GM18499 (cell line): ENCODE measurements at regions not wholly inside any gene's neighbourhood (a gene's known extent, or its start where the extent isn't known, plus 50 kb on each side); places are given as distances from the start of the nearest gene placed in this dataset.
"Not testable (repeated sequence)": the region's sequence is repeated elsewhere in the genome, so short reads cannot be mapped to it uniquely, and the experiment has no call there.

Experiments used
- ATAC-seq: cut with Tn5 transposase; IDR thresholded peaks from one replicate; pipeline ENCODE4 v1.9.1; 2021; ENCODE audit warnings: moderate number of reproducible peaks; ENCODE audit not compliant: insufficient read depth, unreplicated experiment

DNA sequence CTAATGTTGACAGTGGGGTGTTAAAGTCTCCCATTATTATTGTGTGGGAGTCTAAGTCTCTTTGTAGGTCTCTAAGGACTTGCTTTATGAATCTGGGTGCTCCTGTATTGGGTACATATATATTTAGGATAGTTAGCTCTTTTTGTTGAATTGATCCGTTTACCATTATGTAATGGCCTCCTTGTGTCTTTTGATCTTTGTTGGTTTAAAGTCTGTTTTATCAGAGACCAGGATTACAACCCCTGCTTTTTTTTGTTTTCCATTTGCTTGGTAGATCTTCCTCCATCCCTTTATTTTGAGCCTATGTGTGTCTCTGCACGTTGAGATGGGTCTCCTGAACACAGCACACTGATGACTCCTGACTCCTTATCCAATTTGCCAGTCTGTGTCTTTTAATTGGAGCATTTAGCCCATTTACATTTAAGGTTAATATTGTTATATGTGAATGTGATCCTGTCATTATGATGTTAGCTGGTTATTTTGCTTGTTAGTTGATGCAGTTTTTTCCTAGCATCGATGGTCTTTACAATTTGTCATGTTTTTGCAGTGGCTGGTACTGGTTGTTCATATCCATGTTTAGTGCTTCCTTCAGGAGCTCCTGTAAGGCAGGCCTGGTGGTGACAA, 188.9 kb downstream of the TTC6 start:
- ATAC-seq, result not testable (repeated sequence)

DNA sequence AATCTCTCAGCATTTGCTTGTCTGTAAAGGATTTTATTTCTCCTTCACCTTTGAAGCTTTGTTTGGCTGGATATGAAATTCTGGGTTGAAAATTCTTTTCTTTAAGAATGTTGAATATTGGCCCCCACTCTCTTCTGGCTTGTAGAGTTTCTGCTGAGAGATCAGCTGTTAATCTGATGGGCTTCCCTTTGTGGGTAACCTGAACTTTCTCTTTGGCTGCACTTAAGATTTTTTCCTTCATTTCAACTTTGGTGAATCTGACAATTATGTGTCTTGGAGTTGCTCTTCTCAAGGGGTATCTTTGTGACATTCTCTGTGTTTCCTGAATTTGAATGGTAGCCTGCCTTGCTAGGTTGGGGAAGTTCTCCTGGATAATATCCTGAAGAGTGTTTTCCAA, 189.4 kb downstream of the TTC6 start:
- ATAC-seq, result not testable (repeated sequence)

DNA sequence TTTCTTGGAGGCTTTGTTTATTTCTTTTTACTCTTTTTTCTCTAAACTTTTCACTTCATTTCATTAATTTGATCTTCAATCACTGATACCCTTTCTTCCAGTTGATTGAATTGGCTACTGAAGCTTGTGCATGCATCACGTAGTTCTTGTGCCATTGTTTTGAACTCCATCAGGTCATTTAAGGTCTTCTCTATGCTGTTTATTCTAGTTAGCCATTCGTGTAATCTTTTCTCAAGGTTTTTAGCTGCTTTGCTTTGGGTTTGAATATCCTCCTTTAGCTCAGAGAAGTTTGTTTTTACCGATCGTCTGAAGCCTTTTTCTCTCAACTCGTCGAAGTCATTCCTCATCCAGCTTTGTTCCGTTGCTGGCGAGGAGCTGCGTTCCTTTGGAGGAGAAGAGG, 189.9 kb downstream of the TTC6 start:
- not testable (repeated sequence) for ATAC-seq

DNA sequence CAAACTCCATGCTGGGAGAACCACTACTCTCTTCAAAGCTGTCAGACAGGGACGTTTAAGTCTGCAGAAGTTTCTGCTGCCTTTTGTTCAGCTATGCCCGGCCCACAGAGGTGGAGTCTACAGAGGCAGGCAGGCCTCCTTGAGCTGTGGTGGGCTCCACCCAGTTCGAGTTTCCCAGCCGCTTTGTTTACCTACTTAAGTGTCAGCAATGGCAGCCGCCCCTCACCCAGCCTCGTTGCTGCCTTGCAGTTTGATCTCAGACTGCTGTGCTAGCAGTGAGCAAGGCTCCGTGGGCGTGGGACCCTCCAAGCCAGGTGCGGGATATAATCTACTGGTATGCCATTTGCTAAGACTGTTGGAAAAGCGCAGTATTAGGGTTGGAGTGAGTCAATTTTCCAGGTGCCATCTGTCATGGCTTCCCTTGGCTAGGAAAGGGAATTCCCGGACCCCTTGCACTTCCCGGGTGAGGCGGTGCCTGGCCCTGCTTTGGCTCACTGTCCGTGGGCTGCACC, 190.7 kb downstream of the TTC6 start:
- not testable (repeated sequence) for ATAC-seq

DNA sequence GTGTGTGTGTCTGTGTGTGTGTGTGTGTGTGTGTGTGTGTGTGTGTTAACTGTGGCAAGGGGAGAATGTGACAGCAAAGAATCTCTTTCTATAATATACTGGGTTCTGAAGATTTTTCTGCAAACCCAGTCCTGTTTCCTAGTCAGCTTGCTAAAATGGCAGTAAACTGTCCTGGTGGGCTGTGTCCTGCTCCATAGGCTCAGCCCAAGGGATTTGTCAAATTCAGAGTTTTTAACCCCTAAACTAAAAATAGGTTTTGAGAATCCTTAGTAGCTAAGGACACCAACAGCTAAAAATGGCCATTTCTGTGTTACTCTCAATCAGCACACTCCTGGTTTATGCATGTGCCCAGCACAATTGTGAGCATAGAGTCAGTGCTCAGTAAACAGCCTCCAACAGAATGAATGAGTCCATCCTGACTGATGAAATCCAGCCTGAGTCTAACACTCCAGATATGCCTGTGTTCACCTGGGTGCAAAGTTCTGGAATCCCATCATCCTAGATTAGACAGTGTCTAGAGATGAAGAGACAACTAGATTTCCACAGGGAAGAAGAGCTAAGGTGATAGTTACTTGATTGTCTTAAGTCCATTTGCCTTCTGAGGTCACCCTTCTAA, 192.6 kb downstream of the TTC6 start:
- no peak for ATAC-seq

DNA sequence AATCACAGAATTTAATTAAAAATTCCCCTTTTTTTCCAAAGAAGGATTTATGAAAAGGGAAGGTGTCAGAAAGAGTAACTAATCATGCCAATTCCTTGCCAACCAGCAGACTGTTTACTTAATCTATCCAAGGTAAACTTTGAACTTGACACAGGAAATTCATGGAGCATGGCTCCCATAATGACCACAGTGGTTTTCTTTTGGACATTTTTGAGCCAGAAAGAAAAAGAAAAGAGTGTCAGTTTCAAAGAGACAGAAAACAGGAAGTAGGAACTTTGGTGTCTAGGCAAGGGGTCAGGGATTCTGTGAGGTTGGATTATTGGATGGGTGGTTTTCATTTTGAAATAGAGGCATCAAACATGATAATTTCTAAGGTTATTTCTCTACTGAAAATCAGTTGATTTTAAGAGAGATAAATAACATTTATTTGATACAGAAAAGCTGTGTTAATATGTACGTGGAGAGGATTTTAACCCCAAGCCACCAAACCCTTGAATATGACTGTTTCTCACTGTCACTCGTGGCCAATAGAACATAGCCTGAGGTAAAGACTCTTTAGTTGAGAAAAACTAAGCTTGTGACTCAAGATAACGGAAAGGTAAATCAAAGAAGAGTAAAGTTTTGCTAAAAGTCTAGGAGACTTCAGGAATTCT, 196.1 kb downstream of the TTC6 start:
- no peak for ATAC-seq

DNA sequence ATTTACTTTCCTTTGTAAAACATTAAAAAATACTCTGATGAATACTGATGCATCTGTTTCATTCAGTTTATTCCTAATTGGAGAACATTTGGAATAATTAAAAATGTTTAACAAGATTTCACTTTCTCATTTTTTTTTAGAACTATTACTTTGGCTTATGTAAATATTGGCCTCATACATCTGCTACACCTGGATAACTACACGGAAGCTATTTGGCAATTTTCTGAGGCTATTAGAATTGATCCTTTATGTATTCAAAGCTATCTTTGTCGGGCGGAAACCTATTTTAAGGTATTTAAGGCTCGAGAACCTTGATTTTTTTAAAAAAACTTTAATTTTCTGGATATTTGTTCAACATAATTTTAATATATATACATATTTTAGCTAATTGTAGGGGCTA, 196.7 kb downstream of the TTC6 start:
- no peak for ATAC-seq

DNA sequence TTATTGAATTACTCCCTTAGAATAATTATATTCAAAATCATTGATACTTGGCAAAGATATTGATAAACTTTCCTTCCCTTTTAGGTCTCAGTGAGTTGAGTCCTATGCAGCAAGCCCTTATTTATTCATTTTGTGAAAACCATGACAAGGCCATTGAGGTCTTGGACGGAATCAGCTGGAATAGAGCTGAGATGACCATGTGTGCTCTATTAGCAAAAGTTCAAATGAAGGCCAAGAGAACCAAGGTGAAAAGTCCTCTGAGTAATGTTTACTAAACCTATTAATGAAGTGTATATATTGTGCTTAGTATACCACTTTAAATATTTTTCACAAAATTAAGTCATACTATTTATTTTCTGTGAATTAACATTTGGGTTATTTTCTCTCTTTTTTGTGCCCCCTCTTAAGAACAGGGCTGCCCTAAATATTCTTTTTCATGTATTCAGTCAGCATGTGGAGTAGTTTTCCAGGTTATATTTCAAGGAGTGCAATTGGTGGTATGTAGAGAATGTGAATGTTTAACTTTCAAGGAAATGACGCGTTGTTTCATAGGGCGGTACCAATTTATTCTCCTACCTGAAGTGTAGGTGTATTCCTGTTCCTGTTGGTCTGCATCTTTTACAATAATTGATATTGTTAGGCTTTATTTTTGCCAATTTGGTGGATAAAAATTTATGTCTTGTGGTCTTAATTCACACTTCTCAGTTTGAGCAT, 201.4 kb downstream of the TTC6 start:
- no peak for ATAC-seq

DNA sequence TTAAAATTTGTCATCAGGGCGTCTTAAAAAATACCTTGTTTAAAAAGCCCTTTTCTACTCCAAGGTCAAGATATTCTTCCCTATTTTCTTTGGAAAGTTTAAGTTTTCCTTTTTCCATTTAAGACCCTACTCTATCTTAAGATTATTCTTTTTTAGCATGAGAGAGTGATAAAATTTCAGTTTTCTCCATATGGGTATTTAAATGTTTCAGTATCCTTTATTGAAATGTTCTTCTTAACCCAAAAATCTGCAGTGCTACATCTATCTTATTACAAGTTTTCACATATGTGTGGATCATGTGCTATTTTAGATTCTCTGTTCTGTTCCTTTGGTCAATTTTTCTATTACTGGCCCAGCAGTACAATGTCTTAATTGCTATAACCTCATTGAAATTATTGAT, 202.2 kb downstream of the TTC6 start:
- no peak for ATAC-seq

DNA sequence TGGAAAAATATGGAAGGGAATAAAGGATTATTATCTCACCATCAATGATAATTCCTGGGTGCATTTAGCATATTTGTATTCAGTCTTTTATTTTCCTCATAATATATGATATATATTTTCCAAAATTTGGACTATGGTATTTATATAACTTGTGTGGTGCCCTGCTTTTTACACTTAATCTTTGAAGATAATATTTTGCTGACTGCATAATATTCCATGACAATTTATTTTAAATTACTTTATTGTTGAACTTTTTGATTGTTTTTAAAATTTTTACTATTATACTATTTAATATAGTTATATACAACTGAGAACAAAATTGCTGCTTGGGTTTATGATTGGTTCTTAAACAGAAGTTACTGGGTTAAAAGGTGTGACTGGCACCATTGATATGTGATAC, 212.3 kb downstream of the TTC6 start:
- no peak for ATAC-seq

DNA sequence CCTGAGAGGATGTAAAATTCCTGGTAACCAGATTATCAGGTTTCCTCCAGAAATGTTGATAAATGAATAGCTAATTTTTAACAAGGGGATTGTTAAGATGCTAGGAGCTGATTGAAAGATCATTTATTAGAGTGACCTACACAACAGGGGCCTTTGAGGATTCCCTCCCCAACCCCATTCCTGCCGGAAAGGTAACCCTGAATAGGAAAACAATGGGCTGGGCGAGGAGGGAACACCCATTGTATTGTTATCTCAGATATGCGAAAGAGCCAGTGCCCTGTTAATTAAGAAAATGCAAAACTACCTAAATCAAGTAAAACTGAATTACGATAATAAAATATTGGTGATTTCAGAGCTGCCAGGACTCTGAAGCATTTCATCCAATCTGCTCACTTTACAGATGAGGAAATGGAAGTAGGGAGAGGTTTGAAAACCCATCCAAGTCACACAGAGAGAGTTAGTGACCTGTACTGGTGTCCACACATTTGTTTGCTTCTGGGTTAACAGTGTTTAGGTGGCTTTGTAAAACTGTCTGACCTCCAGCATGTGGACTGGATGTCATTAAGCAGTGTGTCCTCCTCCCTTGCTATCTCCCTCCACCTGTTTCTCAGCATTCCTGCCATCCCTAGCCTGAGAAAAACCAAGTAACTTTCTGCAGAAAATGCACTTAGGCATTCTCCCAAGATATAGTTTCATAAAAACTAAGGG, 214.8 kb downstream of the TTC6 start:
- no peak for ATAC-seq

DNA sequence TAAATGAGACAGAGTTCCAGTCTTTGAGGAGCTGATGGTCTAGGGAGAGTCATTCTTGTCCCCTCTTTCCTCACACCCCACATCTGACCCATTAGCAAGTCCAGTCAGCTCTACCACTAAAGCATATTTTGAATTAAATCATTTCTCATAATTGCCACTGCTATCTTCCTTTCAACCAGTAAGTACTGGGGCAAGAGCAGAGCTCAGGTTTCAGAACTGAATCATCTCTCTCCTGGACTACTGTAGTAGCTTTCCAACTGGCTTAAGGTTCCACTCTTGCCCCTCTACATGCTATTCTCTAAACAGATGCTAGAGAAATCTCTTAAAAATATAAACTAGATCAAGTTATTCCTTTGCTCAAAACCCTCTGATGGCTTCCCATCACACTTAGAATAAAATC, 218.3 kb downstream of the TTC6 start:
- no peak for ATAC-seq

DNA sequence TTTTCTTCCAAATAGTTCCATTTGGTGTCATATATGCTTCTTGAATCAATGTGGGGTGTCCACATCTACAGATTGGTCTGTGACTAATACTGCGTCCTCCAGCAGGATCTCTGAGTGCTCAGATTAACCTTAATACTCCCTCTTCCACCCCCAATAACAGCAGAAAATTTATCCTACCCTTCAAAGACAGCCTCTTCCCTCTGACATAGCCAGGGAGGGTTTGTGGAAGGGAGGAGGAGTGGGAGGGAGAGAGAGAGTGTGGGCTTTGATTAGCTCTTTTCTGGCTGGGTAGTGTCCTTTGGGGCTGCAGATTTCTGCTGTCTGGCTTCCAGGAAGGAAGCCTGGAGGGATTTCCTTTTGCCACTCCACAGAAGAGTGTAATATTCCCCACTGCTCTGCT, 220.7 kb downstream of the TTC6 start:
- no peak for ATAC-seq

DNA sequence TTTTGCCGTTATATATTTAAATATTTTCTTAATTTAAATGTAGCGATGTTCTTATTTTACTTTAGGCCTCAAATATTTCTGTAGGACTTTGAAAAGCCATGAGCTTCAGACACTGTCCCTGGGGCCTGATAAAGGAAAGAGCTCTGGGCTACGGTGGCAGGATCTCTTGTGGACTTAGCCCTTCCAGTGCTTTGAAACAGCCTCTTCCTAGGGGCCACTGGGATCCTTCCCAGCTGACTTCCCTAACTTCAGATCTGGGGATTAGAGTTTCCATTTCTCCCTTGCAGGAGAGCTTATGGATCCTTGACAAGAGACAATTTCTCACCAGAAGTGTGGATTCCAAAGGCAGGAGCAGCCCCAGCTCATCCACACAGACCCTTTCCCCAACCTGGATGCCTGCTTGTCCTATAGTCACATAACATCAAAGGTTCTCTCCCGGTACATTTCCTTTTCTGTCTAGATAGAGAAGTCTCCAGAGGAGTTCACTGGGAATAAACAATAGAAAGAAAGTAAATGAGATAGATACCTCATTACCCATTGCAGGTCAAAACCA, 221.4 kb downstream of the TTC6 start:
- no peak for ATAC-seq

DNA sequence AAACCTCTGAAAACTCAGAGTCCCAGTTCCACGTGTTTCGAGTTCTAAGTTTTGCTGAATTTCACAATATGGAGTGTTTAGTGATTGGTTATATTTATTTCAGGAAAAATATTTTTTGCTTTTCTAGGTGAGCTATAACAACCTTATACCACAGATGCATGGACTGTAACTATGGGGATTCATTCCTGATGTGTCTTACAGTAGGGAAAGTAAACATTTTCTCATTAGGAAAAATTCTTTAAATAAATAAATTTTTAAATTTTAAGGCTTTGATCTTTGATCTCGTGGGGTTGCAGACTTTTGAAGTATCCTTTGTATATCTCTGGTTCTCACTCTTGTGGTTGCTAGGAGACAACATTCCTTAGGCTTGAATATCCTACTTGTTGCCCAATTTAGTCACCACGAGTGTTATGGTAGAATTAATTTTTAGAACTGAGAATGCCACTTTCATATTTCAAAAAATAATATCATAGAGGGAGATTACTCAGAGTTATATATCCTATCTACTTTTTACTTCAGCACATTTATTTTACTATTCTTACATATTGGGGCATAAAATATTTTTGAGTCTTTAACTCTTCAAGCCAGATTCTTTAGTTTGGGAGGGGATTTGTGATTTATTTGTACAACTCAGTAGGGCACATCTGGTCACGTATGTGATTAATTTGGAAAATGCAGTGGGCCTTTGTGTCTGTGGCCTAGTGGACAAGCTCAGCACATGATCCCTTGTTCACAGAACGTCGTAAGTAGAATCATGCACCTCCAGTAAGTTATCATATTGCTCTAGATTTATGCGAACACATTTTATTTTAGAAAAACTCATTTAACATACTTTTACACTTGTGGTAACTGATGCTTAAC, 224.0 kb downstream of the TTC6 start:
- ATAC-seq, result no peak

DNA sequence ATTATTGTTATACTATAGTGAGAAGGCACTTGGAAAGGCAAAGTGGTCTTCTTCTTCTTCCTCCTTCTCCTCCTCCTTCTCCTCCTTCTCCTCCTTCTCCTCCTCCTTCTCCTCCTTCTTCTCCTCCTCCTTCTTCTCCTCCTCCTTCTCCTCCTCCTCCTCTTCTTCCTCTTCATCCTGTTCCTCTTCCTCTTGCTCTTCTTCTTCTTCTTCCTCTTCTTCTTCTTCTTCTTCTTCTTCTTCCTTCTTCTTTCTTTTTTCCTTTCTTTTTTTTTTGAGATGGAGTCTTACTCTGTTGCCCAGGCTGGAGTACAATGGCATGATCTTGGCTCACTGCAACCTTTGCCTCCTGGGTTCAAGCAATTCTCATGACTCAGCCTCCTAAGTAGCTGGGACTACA, 225.4 kb downstream of the TTC6 start:
- not testable (repeated sequence) for ATAC-seq

DNA sequence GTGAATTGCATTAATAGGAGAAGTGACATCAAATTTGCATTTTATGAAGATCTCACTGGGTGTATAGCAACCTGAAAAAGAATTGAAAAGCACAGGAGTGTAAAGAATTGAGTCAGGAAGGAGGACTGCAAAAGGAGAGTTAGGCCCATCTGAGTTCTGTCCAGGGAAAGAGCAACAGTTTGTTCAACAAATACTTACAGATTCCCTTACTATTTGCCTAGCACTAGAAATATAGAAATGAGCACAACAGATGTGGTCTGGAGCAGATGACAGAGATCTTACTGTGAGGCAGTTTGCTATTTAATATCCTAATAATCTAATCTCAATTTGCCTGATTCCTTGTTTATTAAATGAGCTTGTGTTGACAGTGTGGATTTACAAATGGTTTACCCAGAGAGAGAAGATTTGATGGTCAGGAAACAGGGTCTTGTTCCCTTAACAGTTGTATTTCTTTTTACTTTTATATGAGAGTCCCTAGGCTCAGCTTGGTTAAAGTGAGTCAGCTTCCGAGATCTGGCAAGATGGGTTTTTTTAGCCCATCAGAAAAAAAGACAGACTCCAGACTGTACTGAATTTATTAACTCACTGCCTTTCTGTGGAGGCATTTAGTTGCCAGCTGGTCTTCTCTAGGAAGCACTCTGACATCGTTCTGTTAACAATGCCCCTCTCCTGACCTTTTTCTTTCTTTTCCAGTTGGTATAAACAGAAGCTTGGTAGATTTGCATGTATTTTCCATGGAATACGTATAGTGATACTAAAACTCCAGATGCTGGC, 229.7 kb downstream of the TTC6 start:
- no peak for ATAC-seq

DNA sequence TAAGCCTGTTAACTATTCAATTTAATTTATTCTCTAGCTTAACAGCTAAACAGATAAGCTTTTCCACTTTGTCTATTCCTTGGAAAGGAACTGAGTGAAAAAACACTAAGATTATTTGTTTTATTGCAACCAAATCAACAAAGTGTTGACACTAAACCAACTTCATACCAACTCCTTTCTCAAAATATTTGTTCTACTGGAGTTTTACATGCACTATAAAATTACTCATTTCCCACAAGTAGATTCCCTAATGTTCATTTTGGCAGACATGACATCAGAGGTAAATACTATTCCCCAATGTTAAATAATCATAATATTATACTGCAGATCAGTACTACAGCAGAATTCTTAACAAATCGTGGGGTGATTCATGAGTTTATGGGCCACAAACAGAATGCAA, 231.4 kb downstream of the TTC6 start:
- ATAC-seq, result no peak

DNA sequence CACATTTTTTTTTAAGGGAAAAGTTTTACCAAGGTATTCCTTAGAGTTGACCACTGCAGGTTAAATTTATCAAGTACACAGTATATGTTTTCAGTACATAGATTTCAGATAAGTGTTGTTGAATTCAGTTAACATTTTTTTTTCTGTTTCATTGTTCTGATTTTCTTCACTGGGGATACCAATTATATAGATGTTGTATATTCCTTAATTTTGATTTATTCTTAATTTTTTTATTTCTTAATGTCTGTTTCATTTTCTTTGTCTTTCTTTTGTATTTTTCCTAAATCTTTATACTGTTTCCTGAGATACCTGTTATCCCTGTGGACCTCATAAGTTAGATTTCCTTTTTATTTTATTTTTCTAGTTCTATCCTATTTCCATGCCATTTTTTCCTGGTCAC, 234.8 kb downstream of the TTC6 start:
- no peak for ATAC-seq
